Thyroid gland (tissue), 4 donors: ENCODE measurements at regions not wholly inside any gene's neighbourhood (a gene's known extent, or its start where the extent isn't known, plus 50 kb on each side); places are given as distances from the start of the nearest gene placed in this dataset.

ENCODE experiments used
- CTCF ChIP-seq, 6 experiments: fragments of 200-600 bp in 3 of 6; fragments of 450-650 bp in 3 of 6; sonication (generic) in 3 of 6; IDR thresholded peaks; one replicate each; pipeline ENCODE4 v1.5.1; 2016 to 2019; ENCODE audit warnings: antibody characterized with exemption in 6 of 6, mild to moderate bottlenecking in 2 of 6, inconsistent platforms in 1 of 6, moderate library complexity in 1 of 6
- POLR2A ChIP-seq, 2 donors: fragments of 450-650 bp; IDR thresholded peaks; one replicate each; pipeline ENCODE4 v1.6.1; 2017; ENCODE audit warnings: antibody characterized with exemption in 2 of 2, mild to moderate bottlenecking in 2 of 2, moderate library complexity in 1 of 2

- TF ChIP-seq POLR2A (IDR thresholded peaks at IDR 0.05) (no peak), CTCF (IDR thresholded peaks at IDR 0.05) (no peak)
Observed at GRCh38 chr6:104527761-104528415, 331.8 kb downstream of the HACE1 start.
